Esophagus muscularis mucosa (tissue), 3 donors: ENCODE measurements at regions not wholly inside any gene's neighbourhood (a gene's known extent, or its start where the extent isn't known, plus 50 kb on each side); places are given as distances from the start of the nearest gene placed in this dataset.

Experiments used
- POLR2A ChIP-seq: fragments of 450-650 bp; IDR thresholded peaks from one replicate; pipeline ENCODE4 v1.6.1; 2017; ENCODE audit warnings: antibody characterized with exemption, moderate library complexity, mild to moderate bottlenecking, low read depth
- POLR2AphosphoS5 ChIP-seq, 2 donors: sonication (generic); formaldehyde crosslinking; IDR thresholded peaks; one replicate each; pipeline ENCODE4 v1.6.1; 2017; ENCODE audit warnings: antibody characterized with exemption in 2 of 2
- TF ChIP-seq, protein P1 (sequence below), 3 experiments: fragments of 200-600 bp in 2 of 3; fragments of 450-650 bp in 1 of 3; sonication (generic) in 2 of 3; IDR thresholded peaks; one replicate each; pipeline ENCODE4 v1.5.1; 2017 to 2019; ENCODE audit warnings: antibody characterized with exemption in 3 of 3, mild to moderate bottlenecking in 2 of 3, moderate library complexity in 1 of 3

DNA sequence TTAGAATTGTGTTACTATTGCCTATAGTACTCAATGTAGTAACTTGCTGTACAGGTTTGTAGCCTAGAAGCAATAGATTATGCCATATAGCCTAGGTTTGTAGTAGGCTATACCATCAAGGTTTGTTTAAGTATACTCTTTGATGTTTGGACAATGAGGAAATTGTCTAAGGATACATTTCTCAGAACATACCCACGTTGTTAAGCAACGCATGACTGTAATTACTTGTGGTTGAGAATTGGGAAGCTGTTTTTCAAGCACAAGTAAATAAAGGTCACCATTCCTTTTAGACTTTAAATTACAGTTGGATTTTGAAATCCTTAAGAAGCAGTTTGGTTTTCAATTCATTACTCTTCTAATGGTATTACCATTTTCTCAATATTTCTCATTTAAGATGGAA is 89.8 kb upstream of the KCNH7 start:
- TF ChIP-seq, protein P1, sequence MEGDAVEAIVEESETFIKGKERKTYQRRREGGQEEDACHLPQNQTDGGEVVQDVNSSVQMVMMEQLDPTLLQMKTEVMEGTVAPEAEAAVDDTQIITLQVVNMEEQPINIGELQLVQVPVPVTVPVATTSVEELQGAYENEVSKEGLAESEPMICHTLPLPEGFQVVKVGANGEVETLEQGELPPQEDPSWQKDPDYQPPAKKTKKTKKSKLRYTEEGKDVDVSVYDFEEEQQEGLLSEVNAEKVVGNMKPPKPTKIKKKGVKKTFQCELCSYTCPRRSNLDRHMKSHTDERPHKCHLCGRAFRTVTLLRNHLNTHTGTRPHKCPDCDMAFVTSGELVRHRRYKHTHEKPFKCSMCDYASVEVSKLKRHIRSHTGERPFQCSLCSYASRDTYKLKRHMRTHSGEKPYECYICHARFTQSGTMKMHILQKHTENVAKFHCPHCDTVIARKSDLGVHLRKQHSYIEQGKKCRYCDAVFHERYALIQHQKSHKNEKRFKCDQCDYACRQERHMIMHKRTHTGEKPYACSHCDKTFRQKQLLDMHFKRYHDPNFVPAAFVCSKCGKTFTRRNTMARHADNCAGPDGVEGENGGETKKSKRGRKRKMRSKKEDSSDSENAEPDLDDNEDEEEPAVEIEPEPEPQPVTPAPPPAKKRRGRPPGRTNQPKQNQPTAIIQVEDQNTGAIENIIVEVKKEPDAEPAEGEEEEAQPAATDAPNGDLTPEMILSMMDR (IDR thresholded peaks at IDR 0.05), result no peak
- TF ChIP-seq POLR2AphosphoS5 (IDR thresholded peaks at IDR 0.05) (no peak), POLR2A (no peak)
